Breast epithelium (tissue), 3 donors: ENCODE measurements at regions not wholly inside any gene's neighbourhood (a gene's known extent, or its start where the extent isn't known, plus 50 kb on each side); places are given as distances from the start of the nearest gene placed in this dataset.
"Not testable (repeated sequence)": the region's sequence is repeated elsewhere in the genome, so short reads cannot be mapped to it uniquely, and the experiment has no call there.

Source experiments
- CTCF ChIP-seq, 3 donors: fragments of 450-650 bp; IDR thresholded peaks; one replicate each; pipeline ENCODE4 v1.5.1; 2016 to 2017; ENCODE audit warnings: antibody characterized with exemption in 3 of 3, mild to moderate bottlenecking in 3 of 3, moderate library complexity in 3 of 3
- POLR2A ChIP-seq: fragments of 450-650 bp; IDR thresholded peaks from one replicate; pipeline ENCODE4 v1.6.1; 2016; ENCODE audit warnings: antibody characterized with exemption, mild to moderate bottlenecking, moderate library complexity

DNA sequence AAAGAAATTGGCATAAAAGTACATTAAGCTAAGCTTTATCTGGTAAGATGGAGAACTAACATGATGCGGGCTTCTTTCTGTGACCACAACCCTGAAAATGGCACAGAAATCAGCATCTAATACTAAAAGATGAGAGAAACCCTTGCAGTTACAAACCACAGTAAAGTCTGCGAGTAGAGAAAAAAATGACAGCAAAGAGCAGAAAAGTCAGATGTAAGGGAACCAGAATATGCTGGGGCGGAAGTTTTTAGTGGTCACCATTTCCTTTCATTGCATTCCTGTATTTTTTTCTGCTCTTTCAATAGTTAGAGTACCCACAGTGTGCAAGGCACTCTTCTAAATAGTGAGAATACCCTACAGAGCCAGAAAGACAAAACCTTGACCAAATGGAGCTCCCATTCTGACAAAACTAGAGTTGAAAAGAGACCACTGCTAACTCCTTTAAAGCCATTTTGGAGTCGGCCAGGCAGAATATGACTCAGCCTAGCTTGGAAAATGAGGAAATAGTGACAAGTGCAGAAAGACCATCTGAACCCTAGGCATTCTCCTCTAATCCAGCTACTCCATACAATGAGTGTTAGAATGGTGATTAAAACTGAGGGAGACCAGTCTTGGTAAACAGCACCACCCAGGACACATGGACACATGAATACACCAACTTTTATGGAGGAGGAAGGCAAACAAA is 948.7 kb upstream of the FOXG1 start:
- TF ChIP-seq CTCF (IDR thresholded peaks at IDR 0.05); POLR2A: not testable (repeated sequence)
